Activated CD8-positive, alpha-beta T cell treated with anti-CD3 and anti-CD28 coated beads for 36 hours (primary cell): ENCODE measurements at regions not wholly inside any gene's neighbourhood (a gene's known extent, or its start where the extent isn't known, plus 50 kb on each side); places are given as distances from the start of the nearest gene placed in this dataset.

Experiments
- ATAC-seq: fragments of 200-7000 bp; cut with Tn5 transposase; one replicate; pipeline ENCODE4 v1.10.0; 2021; ENCODE audit warnings: mild to moderate bottlenecking, moderate library complexity
- CTCF ChIA-PET: fragments of 350-600 bp; sonication (Branson Sonifier 250); formaldehyde crosslinking; loops from one replicate; lab custom pipeline; 2021; ENCODE audit warnings: antibody characterized with exemption; lab: Charles Lee
- POLR2A ChIA-PET: fragments of 350-600 bp; sonication (Branson Sonifier 250); formaldehyde crosslinking; loops from one replicate; lab custom pipeline; 2021; ENCODE audit warnings: antibody characterized with exemption; lab: Charles Lee
- DNase-seq: peaks from one replicate; pipeline ENCODE4 v3.0.0-alpha.2; 2020
- H3K27ac Mint-ChIP-seq: one replicate; pipeline ENCODE4 v1.8.0; 2021; ENCODE audit warnings: mild to moderate bottlenecking, mixed read lengths
- H3K27me3 Mint-ChIP-seq: one replicate; pipeline ENCODE4 v1.8.0; 2021; ENCODE audit warnings: mixed read lengths
- H3K36me3 Mint-ChIP-seq: one replicate; pipeline ENCODE4 v1.8.0; 2021; ENCODE audit warnings: low read depth, mixed read lengths
- H3K4me1 Mint-ChIP-seq: one replicate; pipeline ENCODE4 v1.8.0; 2021; ENCODE audit warnings: low read depth, mixed read lengths
- H3K4me3 Mint-ChIP-seq: one replicate; pipeline ENCODE4 v1.8.0; 2021; ENCODE audit warnings: mild to moderate bottlenecking, moderate library complexity, mixed read lengths
- H3K9me3 Mint-ChIP-seq: one replicate; pipeline ENCODE4 v1.8.0; 2021; ENCODE audit warnings: mixed read lengths
- intact Hi-C: fragments of 100-400 bp; cut with micrococcal nuclease; formaldehyde crosslinking; loops from one replicate; pipeline ENCODE4 v1.10.0; 2022
- TF ChIP-seq, protein P1 (sequence below): fragments of 200-600 bp; IDR thresholded peaks from one replicate; pipeline ENCODE4 v1.8.0; 2022; ENCODE audit warnings: antibody characterized with exemption, mild to moderate bottlenecking

DNA sequence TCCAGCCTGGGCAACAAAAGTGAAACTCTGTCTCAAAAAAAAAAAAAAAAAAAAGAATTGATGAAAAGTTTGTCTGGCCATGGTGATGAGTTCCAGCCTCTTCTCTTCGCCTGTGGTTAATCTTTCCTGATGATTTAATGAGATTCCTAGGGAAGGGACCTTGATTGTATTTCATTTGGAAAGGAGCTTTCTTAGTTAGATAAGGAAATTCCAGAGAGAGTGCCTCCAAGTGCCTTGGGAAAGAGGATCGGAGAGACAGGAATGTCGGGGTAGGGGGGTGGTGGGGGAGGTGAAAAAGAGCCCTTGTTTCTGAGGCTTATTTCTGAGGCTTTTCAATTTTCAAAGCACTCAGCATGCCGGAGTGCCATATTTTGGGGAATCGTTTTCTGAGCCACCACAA, 93.2 kb upstream of the SIAH1 start:
- TF ChIP-seq, protein P1, sequence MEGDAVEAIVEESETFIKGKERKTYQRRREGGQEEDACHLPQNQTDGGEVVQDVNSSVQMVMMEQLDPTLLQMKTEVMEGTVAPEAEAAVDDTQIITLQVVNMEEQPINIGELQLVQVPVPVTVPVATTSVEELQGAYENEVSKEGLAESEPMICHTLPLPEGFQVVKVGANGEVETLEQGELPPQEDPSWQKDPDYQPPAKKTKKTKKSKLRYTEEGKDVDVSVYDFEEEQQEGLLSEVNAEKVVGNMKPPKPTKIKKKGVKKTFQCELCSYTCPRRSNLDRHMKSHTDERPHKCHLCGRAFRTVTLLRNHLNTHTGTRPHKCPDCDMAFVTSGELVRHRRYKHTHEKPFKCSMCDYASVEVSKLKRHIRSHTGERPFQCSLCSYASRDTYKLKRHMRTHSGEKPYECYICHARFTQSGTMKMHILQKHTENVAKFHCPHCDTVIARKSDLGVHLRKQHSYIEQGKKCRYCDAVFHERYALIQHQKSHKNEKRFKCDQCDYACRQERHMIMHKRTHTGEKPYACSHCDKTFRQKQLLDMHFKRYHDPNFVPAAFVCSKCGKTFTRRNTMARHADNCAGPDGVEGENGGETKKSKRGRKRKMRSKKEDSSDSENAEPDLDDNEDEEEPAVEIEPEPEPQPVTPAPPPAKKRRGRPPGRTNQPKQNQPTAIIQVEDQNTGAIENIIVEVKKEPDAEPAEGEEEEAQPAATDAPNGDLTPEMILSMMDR, result no peak
- Mint-ChIP-seq H3K9me3 (peaks cover 7% of the 10 kb centered on the region), H3K36me3 (no peaks in the 10 kb centered on the region), H3K27ac (no peak overlapping the region), H3K4me1 (no peaks in the 10 kb centered on the region), H3K4me3 (no peak overlapping the region), H3K27me3 (peaks cover 11% of the 10 kb centered on the region)
- ATAC-seq (no peak), DNase-seq (no peak)
- POLR2A ChIA-PET, result no interaction called here
- intact Hi-C loops, result no loop called here
- CTCF ChIA-PET, result no interaction called here

DNA sequence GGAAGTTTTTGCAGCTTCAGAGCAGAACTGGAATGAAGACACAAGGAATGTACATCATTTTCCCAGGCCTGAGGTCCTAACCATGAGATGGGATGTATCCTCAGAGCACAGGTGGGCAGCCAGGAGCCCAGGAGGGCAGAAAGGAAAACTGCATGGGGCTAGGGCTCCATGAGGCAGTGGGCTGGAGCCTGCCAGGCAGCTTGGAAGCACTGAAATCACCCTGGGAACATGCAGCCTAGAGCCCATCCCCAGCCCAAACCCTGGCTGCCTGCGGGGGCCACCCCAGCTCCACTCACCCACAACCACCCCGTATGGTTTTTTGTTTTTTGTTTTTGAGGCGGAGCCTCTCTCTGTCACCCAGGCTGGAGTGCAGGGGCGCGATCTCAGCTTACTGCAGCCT, 86.2 kb upstream of the SIAH1 start:
- ChIA-PET POLR2A (no interaction called here), CTCF (no interaction called here)
- TF ChIP-seq, protein P1, result no peak
- H3K4me1 Mint-ChIP-seq, result no peaks in the 10 kb centered on the region
- H3K4me3 Mint-ChIP-seq, result no peak overlapping the region
- peaks cover 6% of the 10 kb centered on the region for H3K27me3 Mint-ChIP-seq
- H3K9me3 Mint-ChIP-seq, result peaks cover 5% of the 10 kb centered on the region
- intact Hi-C loops, result no loop called here
- no peak for ATAC-seq
- H3K36me3 Mint-ChIP-seq, result no peaks in the 10 kb centered on the region
- H3K27ac Mint-ChIP-seq, result no peak overlapping the region
- no peak for DNase-seq

DNA sequence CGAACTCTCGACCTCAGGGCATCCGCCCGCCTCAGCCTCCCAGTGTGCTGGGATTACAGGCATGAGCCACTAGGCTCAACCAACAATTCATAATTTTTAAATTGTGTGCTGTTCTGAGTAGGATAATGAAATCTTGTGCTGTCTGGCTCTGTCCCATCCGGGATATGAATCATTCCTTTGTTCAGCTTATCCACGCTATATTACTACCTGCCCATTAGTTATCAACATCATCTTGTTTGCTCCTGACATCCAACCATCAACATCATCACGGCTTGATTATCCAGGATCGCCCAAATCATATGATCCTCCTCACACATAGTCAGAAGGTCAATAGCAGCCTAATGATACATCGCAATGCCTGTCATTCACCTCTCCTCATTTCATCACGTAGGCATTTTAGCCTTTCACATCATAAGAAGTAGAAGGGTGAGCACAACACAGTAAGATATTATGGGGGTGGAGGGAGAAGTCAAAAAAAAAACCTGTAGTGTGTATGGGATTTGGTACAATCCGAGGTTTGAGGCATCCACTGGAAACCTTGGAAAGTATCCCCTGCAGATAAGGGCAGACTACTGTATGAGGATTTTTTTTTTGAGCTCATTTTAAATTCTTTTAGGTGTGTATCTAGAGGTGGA, 77.0 kb upstream of the SIAH1 start:
- intact Hi-C loops, result no loop called here
- ChIA-PET CTCF (interaction anchor here (1.4 kb wide), 1 partner anchor 161 kb away, joined by 5 read pairs; no protein-coding TSS in a partner anchor), POLR2A (no interaction called here)
- Mint-ChIP-seq H3K27me3 (peaks cover 17% of the 10 kb centered on the region), H3K9me3 (peaks cover 3% of the 10 kb centered on the region), H3K27ac (no peak overlapping the region), H3K36me3 (no peaks in the 10 kb centered on the region), H3K4me3 (no peak overlapping the region), H3K4me1 (peaks cover 15% of the 10 kb centered on the region)
- no peak for ATAC-seq
- no peak for DNase-seq
- TF ChIP-seq, protein P1, result no peak

DNA sequence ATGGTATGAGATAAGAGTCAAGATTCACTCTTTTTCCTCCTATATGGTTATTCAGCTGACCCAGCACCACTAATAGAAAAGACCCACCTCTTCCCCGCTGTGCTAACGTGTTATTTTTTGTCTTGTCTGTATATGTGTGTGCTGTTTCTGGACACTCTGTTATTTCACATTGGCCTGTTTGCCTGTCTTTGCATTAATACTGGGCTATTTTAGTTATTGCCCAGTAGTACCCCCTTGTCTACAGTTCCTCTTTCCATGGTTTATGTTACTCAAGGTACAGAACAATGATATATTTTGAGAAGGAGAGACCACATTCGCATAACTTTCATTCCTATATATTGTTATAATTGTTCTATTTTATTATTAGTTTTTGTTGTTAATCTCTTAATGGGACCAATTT, 74.0 kb upstream of the SIAH1 start:
- no peak for ATAC-seq
- POLR2A ChIA-PET, result no interaction called here
- TF ChIP-seq, protein P1, result no peak
- Mint-ChIP-seq H3K27me3 (peaks cover 17% of the 10 kb centered on the region), H3K36me3 (no peaks in the 10 kb centered on the region), H3K4me1 (peaks cover 17% of the 10 kb centered on the region), H3K4me3 (no peak overlapping the region), H3K9me3 (no peaks in the 10 kb centered on the region), H3K27ac (no peak overlapping the region)
- CTCF ChIA-PET, result interaction anchor here (1.7 kb wide), 1 partner anchor 105 kb away, joined by 6 read pairs; no protein-coding TSS in a partner anchor
- no peak for DNase-seq
- intact Hi-C loops, result loop anchor here (10.0 kb wide), 1 partner anchor 156 kb away; the partner anchor contains the start of gene N4BP1

DNA sequence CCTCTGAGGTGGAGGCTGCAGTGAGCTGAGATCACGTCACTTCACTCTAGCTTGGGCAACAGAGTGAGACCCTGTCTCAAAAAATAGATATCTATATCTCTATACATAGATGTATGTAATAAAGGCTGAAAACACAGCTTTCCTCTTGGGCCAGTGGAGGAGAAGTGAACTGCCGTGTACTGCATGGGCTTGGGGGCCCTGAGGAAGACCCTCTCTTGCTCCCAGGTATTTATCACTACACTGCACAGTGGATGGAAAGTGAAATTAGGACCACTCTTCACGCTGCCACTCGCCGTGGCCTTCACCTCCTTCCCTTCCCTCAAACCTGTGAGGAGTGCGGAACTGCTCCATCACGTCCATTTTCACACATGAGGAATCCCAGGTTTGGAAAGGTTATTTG, 68.8 kb upstream of the SIAH1 start:
- Mint-ChIP-seq H3K4me1 (peaks cover 15% of the 10 kb centered on the region), H3K4me3 (no peak overlapping the region), H3K27me3 (peaks cover 6% of the 10 kb centered on the region), H3K36me3 (no peaks in the 10 kb centered on the region), H3K9me3 (no peaks in the 10 kb centered on the region), H3K27ac (no peak overlapping the region)
- TF ChIP-seq, protein P1, result no peak
- no peak for DNase-seq
- CTCF ChIA-PET, result interaction anchor here (1.0 to 1.9 kb wide), 2 partner anchors 169 to 176 kb away, joined by 5 to 7 read pairs; no protein-coding TSS in a partner anchor
- intact Hi-C loops, result loop anchor here (10.0 kb wide), 1 partner anchor 161 kb away; the partner anchor contains the start of gene N4BP1
- POLR2A ChIA-PET, result interaction anchor here (1.0 kb wide), 1 partner anchor 81 kb away, joined by 3 read pairs; no protein-coding TSS in a partner anchor
- no peak for ATAC-seq
